ENCODE measurements at regions not wholly inside any gene's neighbourhood (a gene's known extent, or its start where the extent isn't known, plus 50 kb on each side); places are given as distances from the start of the nearest gene placed in this dataset.
"Not testable (repeated sequence)": the region's sequence is repeated elsewhere in the genome, so short reads cannot be mapped to it uniquely, and the experiment has no call there.

- TF ChIP-seq CTCF (IDR thresholded peaks at IDR 0.05; ENCODE audit: low read depth, low read length, missing control alignments): no peak
- H3K4me3 ChIP-seq (ENCODE audit: low read depth, low read length): no peak overlapping the region
- DNase-seq (ENCODE audit: low read depth): no peak
Observed at GRCh38 chr3:165502707-165503106, 306.5 kb upstream of the SLITRK3 start.

- DNase-seq (ENCODE audit: low read depth); H3K4me3 ChIP-seq (ENCODE audit: low read depth, low read length): not testable (repeated sequence)
Observed at GRCh38 chr3:165498742-165499141, 302.6 kb upstream of the SLITRK3 start.

- DNase-seq (ENCODE audit: low read depth): no peak
Observed at GRCh38 chr3:165491487-165491886, 295.3 kb upstream of the SLITRK3 start.

GRCh38 chr3:165476399-165477060, 280.3 kb upstream of the SLITRK3 start:
- no peak for DNase-seq (ENCODE audit: low read depth)
- no peak for TF ChIP-seq CTCF (IDR thresholded peaks at IDR 0.05; ENCODE audit: low read depth, low read length, missing control alignments)
- H3K4me3 ChIP-seq (ENCODE audit: low read depth, low read length): no peak overlapping the region

More at GRCh38 chr3:165491487-165491886, 295.3 kb upstream of the SLITRK3 start:
- no peak for TF ChIP-seq CTCF (IDR thresholded peaks at IDR 0.05; ENCODE audit: low read depth, low read length, missing control alignments)
- H3K4me3 ChIP-seq (ENCODE audit: low read depth, low read length): no peak overlapping the region

- no peak for DNase-seq (ENCODE audit: low read depth)
- no peak for TF ChIP-seq CTCF (IDR thresholded peaks at IDR 0.05; ENCODE audit: low read depth, low read length, missing control alignments)
- no peak overlapping the region for H3K4me3 ChIP-seq (ENCODE audit: low read depth, low read length)
Observed at GRCh38 chr3:165466856-165467255, 270.7 kb upstream of the SLITRK3 start.

- DNase-seq (ENCODE audit: low read depth): no peak
- H3K4me3 ChIP-seq (ENCODE audit: low read depth, low read length): no peak overlapping the region
- no peak for TF ChIP-seq CTCF (IDR thresholded peaks at IDR 0.05; ENCODE audit: low read depth, low read length, missing control alignments)
Observed at GRCh38 chr3:165464736-165465135, 268.6 kb upstream of the SLITRK3 start.

- no peak for TF ChIP-seq CTCF (IDR thresholded peaks at IDR 0.05; ENCODE audit: low read depth, low read length, missing control alignments)
- no peak for DNase-seq (ENCODE audit: low read depth)
- no peak overlapping the region for H3K4me3 ChIP-seq (ENCODE audit: low read depth, low read length)
Observed at GRCh38 chr3:165463531-165463930, 267.3 kb upstream of the SLITRK3 start.

Data from GM12864 (cell line).